HG03575 (cell line): ENCODE measurements at regions not wholly inside any gene's neighbourhood (a gene's known extent, or its start where the extent isn't known, plus 50 kb on each side); places are given as distances from the start of the nearest gene placed in this dataset.
"Not testable (repeated sequence)": the region's sequence is repeated elsewhere in the genome, so short reads cannot be mapped to it uniquely, and the experiment has no call there.

Experiments used
- ATAC-seq: cut with Tn5 transposase; IDR thresholded peaks from one replicate; pipeline ENCODE4 v1.9.1; 2021; ENCODE audit not compliant: unreplicated experiment, insufficient number of reproducible peaks, low FRiP score; ENCODE audit errors: extremely low read depth

GRCh38 chr6:94727710-94728109 lies 849.6 kb upstream of the MANEA start:
- no peak for ATAC-seq

GRCh38 chr6:94721459-94721858 lies 855.9 kb upstream of the MANEA start:
- ATAC-seq: no peak

DNA sequence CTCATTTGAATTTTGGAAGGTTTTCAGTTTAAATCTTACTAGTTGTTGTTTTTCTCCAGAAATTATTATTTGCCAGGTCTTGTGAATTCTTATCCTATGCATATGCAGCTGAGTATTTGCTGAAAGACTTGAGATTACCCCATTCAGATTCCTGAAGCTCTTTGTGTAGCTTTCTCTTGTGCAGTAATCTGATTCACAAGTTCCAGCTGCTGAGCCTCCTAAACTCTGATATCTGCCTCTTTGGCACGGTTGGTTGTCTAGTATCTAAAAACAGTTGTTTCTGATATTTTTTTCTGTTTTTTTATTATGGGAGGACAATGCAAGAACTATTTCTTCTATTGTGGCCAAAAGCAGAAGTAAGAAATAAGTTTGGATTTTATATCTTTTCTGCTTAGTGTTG lies 863.9 kb upstream of the MANEA start:
- ATAC-seq: no peak

DNA sequence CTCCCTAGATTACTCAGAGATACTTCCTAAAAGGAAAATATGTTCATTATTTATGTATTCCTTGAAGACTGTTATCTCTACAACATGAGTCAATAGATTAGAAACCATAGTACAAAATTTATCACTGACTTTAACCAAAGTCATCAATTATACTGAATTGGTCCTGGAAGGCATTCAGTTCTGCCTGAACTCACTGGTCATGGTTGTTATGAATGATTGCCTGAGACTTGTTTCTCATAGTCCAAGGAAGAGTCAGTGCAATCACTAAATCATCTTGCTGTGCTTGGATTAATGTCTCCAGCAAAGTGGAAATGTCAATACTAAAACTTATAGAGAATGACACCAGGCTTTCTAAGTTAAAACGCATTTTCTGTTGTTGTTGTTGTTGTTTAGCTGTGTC lies 878.6 kb upstream of the MANEA start:
- no peak for ATAC-seq

GRCh38 chr6:94687255-94687654 lies 890.1 kb upstream of the MANEA start:
- not testable (repeated sequence) for ATAC-seq

DNA sequence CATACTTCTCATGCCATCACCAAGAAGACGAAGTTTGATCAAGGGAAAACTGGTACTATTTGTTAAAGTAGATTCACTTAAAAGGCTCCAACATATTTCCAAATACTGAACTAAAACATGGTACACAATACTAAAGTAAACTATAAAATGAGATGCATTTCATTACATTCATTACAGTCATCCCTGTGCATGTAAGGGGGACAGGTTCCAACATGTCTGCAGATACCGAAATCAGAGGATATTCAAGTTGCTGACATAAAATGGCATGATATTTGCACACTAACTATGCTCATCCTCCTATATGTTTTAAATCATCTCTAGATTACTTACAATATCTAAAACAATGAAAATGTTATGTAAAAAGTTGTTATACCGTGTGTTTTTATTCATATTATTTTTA lies 893.9 kb upstream of the MANEA start:
- ATAC-seq: no peak

DNA sequence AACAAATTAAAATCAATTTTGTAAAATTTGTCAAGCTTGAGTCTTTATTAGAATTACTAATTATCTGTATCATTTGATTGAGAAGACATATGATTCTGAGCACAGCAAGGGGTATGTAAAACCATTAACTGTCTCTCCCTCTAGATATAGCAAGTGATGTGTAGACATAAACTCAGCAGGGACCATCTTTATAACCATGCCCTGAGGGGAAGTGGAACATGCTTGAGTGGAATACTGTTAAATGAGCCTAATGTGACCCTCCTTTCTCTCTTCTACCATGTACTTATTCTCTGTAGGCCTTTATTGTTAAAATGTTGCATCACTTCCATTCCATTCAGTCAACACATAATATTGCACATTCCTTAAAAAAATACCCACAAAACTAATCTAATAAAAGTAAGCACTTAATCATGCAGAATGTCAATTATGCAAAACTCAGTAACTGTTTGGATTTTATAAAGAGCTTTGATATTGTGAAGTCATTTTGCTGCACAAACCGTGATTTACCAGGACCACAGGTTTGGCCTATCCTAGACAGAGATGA lies 896.6 kb upstream of the MANEA start:
- ATAC-seq: no peak

DNA sequence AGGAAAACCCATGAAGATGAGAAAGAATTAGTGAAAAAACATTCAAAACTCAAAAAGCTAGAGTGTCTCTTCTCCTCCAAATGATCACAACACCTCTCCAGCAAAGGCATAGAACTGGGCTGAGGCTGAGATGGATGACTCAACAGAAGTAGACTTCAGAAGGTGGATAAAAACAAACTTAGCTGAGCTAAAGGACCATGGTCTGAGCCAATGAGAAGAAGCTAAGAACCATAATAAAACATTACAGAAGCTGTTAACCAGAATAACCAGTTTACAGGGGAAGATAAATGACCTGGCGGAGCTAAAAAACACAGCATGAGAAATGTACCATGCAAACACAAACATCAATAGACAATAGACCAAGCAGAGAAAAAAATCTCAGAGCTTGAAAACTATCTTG lies 904.1 kb upstream of the MANEA start:
- ATAC-seq: no peak

GRCh38 chr6:94670017-94670416 lies 907.3 kb upstream of the MANEA start:
- ATAC-seq: no peak

- no peak for ATAC-seq
Observed at GRCh38 chr6:94668876-94669275, 908.5 kb upstream of the MANEA start.

GRCh38 chr6:94658929-94659328 lies 918.4 kb upstream of the MANEA start:
- no peak for ATAC-seq

DNA sequence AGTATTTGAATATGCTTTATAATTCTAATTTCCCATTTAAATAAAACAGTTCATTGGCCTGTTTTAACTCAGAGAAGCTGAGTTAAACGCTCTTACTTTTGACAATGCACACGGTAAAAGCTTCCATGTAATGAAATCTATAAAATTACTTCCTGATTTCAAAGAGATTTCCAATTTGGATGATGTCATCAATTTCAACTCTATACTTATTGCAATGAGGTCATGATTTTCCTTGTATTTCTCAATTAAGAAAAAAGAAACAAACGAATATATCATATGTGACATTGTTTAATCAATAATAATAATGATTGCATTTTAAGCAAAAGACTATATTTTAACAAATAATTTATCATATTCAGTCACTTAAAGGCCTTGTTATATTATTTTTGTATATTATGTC lies 926.1 kb upstream of the MANEA start:
- ATAC-seq: no peak

- no peak for ATAC-seq
Observed at GRCh38 chr6:94645191-94645590, 932.1 kb upstream of the MANEA start.

- ATAC-seq: no peak
Observed at GRCh38 chr6:94639564-94639963, 937.8 kb upstream of the MANEA start.

DNA sequence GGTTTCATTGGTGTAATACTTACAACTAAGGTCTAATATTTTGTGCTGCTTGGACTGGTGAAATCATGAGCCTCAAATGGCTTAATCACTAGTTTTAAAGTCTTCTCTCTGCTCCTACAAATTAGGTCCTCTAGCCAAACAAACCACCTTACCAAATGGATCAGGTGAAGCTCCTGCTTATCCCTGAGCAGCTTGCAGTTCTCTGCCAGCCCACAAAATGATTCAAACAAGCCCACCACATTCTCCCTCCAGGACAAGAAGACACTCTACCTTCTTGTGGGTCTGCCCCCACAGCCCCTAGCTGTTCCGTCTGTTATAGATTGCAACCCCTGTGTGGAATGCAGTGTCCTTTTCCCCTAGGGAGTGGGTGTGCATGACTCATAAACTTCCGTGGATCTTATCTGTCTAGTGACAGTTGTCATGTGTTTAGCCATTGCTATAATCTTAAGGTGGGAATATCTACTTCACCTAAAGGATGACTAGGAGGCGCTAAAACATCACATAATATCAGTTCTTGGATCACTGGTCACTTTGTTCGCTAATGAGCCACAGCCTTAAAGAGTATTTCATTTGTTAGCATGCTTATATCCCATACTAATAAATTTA lies 940.5 kb upstream of the MANEA start:
- no peak for ATAC-seq

DNA sequence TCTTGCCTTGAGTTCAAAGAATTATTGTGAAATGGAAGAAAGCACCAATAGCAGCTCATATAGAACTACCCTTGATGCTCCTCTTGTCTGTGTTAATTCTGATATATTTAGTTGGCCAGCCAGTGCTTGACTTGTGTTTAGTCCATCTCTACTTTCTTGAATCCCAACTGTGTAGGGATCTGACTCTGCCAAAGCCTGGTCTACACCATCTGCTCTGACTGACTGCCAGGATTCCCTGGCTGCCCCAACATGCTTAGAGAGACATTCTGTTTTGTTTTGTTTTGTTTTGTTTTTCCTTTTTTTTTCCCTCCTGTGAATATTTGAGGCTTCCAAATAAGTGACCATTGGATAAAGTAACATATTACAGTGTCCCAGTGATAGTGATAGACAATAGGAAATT lies 953.7 kb upstream of the MANEA start:
- ATAC-seq: no peak

DNA sequence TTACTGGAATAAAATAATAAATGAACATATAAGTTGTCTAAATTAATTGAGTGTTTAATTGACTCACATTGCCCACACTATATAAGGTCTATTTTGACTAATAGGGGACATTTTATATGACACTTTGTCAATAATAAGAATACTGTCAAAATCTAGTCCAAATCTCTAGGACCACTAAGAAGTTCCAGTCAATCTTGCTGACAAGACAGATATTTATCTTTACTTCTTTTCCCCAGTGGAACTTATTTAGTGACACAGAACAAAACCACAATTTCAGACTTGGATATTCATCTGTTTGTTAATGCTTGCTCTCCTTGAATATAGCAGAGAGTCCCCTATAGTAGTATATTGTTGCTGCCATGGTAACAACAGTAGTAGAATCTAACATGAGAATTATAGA lies 954.6 kb upstream of the MANEA start:
- ATAC-seq: no peak

GRCh38 chr6:94600636-94601035 lies 976.7 kb upstream of the MANEA start:
- no peak for ATAC-seq

DNA sequence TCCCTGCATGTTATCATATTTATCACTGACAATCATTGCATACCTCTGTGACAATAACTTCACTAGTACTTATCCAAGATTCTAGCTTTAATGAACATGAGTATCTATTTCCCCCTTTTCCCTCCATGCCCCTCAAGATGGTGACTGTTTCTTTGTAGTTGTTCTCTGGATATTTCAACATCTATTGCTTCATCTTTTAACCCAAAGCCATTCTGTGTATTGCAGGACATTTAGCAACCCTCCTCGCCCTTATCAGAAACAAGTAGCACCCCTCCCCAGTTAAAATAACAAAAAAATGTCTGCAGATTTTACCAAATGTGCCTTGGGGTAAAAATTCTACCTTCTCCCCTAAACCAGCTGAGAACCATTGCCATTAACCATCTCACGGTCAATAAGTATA lies 979.8 kb upstream of the MANEA start:
- no peak for ATAC-seq

DNA sequence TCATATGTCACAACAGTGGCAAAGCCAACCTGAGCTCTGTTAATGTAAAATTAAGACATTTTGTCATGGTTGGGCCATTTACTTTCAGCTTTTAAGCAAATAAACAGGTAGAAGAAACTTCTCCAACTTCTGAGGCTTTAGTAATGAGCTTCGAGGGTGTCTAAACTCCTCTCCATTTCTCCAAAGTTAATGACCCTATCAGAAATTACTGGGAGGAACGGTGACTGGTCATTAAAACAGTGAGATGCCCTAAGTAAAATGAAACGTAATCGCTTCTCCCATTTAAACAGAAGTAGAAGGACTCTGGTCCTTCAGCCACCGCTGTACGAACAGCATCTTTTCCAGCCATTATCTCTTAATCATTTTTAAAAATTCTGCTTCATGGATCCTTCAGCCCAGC lies 986.9 kb upstream of the MANEA start:
- ATAC-seq: no peak

GRCh38 chr6:94588301-94588700 lies 989.0 kb upstream of the MANEA start:
- no peak for ATAC-seq
